IMR-90 (cell line): ENCODE measurements at regions not wholly inside any gene's neighbourhood (a gene's known extent, or its start where the extent isn't known, plus 50 kb on each side); places are given as distances from the start of the nearest gene placed in this dataset.
"Not testable (repeated sequence)": the region's sequence is repeated elsewhere in the genome, so short reads cannot be mapped to it uniquely, and the experiment has no call there.

Experiments
- ATAC-seq: fragments of 200-7000 bp; cut with Tn5 transposase; 2 replicates; pipeline ENCODE4 v1.9.1; 2020; ENCODE audit warnings: low read depth, mild to moderate bottlenecking, moderate library complexity
- BruUV-seq: library from RNA; stranded (reverse); fragments of 400-500 nt; replicated peaks from 2 replicates; lab custom pipeline; 2021; lab: Mats Ljungman, UMichigan
- CTCF ChIA-PET: fragments of 300-600 bp; formaldehyde crosslinking; extraction: SDS; loops from one replicate; lab custom pipeline; 2021; ENCODE audit warnings: antibody characterized with exemption; lab: Yijun Ruan, JAX
- POLR2A ChIA-PET: fragments of 300-600 bp; sonication (Branson Sonifier 250); formaldehyde crosslinking; loops from one replicate; lab custom pipeline; 2022; ENCODE audit warnings: antibody characterized with exemption; ENCODE audit not compliant: unreplicated experiment; lab: Charles Lee
- DNase-seq: peaks from one replicate; pipeline ENCODE4 v3.0.0; 2013
- H2AFZ ChIP-seq: replicated peaks from 2 replicates; pipeline ENCODE3; 2013; ENCODE audit warnings: low read length, mild to moderate bottlenecking; ENCODE audit not compliant: poor library complexity
- H2AK5ac ChIP-seq: 2 replicates; pipeline ENCODE4 v1.6.1; 2013; ENCODE audit warnings: low read depth, low read length, inconsistent platforms
- H2AK9ac ChIP-seq: replicated peaks from 2 replicates; pipeline ENCODE3; 2013; ENCODE audit warnings: mild to moderate bottlenecking, low read depth, low read length, moderate library complexity; ENCODE audit not compliant: poor library complexity
- H2BK120ac ChIP-seq: 2 replicates; pipeline ENCODE4 v1.6.1; 2013; ENCODE audit warnings: low read depth, low read length, inconsistent platforms
- H2BK15ac ChIP-seq: 3 replicates; pipeline ENCODE4 v1.6.1; 2013; ENCODE audit warnings: low read depth, low read length, inconsistent platforms
- H2BK20ac ChIP-seq: 2 replicates; pipeline ENCODE4 v1.6.1; 2013; ENCODE audit warnings: low read depth, mild to moderate bottlenecking, inconsistent platforms, low read length, moderate library complexity
- H2BK5ac ChIP-seq: 2 replicates; pipeline ENCODE4 v1.6.1; 2013; ENCODE audit warnings: mild to moderate bottlenecking, low read depth, low read length, inconsistent platforms; ENCODE audit not compliant: poor library complexity, severe bottlenecking
- H3K14ac ChIP-seq: replicated peaks from 2 replicates; pipeline ENCODE4 v1.6.1; 2013; ENCODE audit warnings: low read depth, low read length, inconsistent platforms
- H3K18ac ChIP-seq: 2 replicates; pipeline ENCODE4 v1.6.1; 2013; ENCODE audit warnings: low read depth, low read length, control low read depth
- H3K23ac ChIP-seq: 2 replicates; pipeline ENCODE4 v1.6.1; 2013; ENCODE audit warnings: low read depth, low read length, inconsistent platforms
- H3K27ac ChIP-seq: 2 replicates; pipeline ENCODE4 v1.5.1; 2013; ENCODE audit warnings: mild to moderate bottlenecking, control low read depth, low read length; ENCODE audit not compliant: insufficient read depth
- H3K27me3 ChIP-seq: 2 replicates; pipeline ENCODE4 v1.6.1; 2013; ENCODE audit warnings: low read length; ENCODE audit not compliant: control insufficient read depth, insufficient read depth
- H3K36me3 ChIP-seq: 2 replicates; pipeline ENCODE4 v1.6.1; 2013; ENCODE audit warnings: low read length, mixed read lengths; ENCODE audit not compliant: control insufficient read depth, insufficient read depth
- H3K4ac ChIP-seq: 2 replicates; pipeline ENCODE4 v1.6.1; 2013; ENCODE audit warnings: low read depth, low read length, inconsistent platforms
- H3K4me1 ChIP-seq: 2 replicates; pipeline ENCODE4 v1.6.1; 2013; ENCODE audit warnings: low read length, mixed read lengths; ENCODE audit not compliant: control insufficient read depth, insufficient read depth
- H3K4me2 ChIP-seq: 2 replicates; pipeline ENCODE4 v1.6.1; 2013; ENCODE audit warnings: low read depth, mild to moderate bottlenecking, control low read depth, low read length, moderate library complexity
- H3K4me3 ChIP-seq: 2 replicates; pipeline ENCODE4 v1.5.1; 2013; ENCODE audit warnings: low read depth, mild to moderate bottlenecking, control low read depth, low read length, moderate library complexity; ENCODE audit not compliant: insufficient read depth
- H3K56ac ChIP-seq: 2 replicates; pipeline ENCODE4 v1.6.1; 2013; ENCODE audit warnings: low read length, inconsistent platforms; ENCODE audit not compliant: insufficient read depth; ENCODE audit errors: extremely low read depth
- H3K79me1 ChIP-seq, 2 experiments: 2 replicates each; pipeline ENCODE4 v1.6.1; 2013; ENCODE audit warnings: low read length in 2 of 2, inconsistent platforms in 1 of 2, low read depth in 1 of 2
- H3K9ac ChIP-seq: 2 replicates; pipeline ENCODE4 v1.6.1; 2013; ENCODE audit warnings: low read depth, low read length, control low read depth
- H3K9me1 ChIP-seq: 2 replicates; pipeline ENCODE4 v1.6.1; 2013; ENCODE audit warnings: low read length, inconsistent platforms; ENCODE audit not compliant: insufficient read depth
- H3K9me3 ChIP-seq: 2 replicates; pipeline ENCODE4 v1.6.1; 2013; ENCODE audit warnings: low read length; ENCODE audit not compliant: control insufficient read depth, insufficient read depth
- H4K20me1 ChIP-seq: 2 replicates; pipeline ENCODE4 v1.6.1; 2013; ENCODE audit warnings: low read length, inconsistent platforms; ENCODE audit not compliant: insufficient read depth
- H4K5ac ChIP-seq: 2 replicates; pipeline ENCODE4 v1.6.1; 2013; ENCODE audit warnings: mild to moderate bottlenecking, low read depth, low read length, control low read depth
- H4K8ac ChIP-seq, 2 experiments: 2 replicates each; pipeline ENCODE4 v1.6.1; 2013; ENCODE audit warnings: low read depth in 2 of 2, low read length in 2 of 2, control low read depth in 1 of 2, inconsistent platforms in 1 of 2
- H4K91ac ChIP-seq: 2 replicates; pipeline ENCODE4 v1.6.1; 2013; ENCODE audit warnings: low read depth, low read length, inconsistent platforms; ENCODE audit not compliant: insufficient read depth
- WGBS, 2 experiments: methylation state at CpG; one replicate each; pipeline versions ENCODE4 v1.1.5 to v1.1.7; 2013; ENCODE audit warnings: missing lambda C conversion rate in 2 of 2; ENCODE audit not compliant: insufficient read length in 1 of 2; ENCODE audit errors: extremely low coverage in 2 of 2; 5-methylcytosine and 5-hydroxymethylcytosine counted together
- dilution Hi-C: fragments of 300-500 bp; cut with HindIII; formaldehyde crosslinking; loops from one replicate; pipeline ENCODE4 v1.14.3; 2018; ENCODE audit warnings: low sequenced_read_pairs; ENCODE audit not compliant: unreplicated experiment
- in situ Hi-C: fragments of 300-500 bp; cut with MboI; formaldehyde crosslinking; loops from 3 replicates; pipeline ENCODE4 v1.14.3; 2019; ENCODE audit warnings: low sequenced_read_pairs, inconsistent platforms, mixed read lengths
- intact Hi-C: fragments of 100-400 bp; cut with micrococcal nuclease; formaldehyde crosslinking; loops from 2 replicates; pipeline ENCODE4 v1.10.0; 2022

DNA sequence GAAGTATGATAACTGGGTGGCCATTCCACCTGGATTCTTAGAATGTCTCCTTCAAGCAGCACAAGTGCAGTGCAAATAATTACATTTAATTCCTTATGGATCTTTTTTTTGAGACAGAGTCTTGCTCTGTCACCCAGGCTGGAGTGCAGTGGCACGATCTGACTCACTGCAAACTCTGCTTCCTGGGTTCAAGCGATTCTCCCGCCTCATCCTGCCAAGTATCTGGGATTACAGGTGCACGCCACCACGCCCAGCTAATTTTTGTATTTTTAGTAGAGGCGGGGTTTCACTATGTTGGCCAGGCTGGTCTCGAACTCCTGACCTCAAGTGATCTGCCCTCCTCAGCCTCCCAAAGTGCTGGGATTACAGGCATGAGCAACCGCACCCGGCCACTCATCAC, 80.7 kb upstream of the ABHD2 start:
- H4K8ac ChIP-seq, POLR2A ChIA-PET, DNase-seq, H3K9me1 ChIP-seq, H2AK9ac ChIP-seq, H3K4me3 ChIP-seq, H3K56ac ChIP-seq, H3K36me3 ChIP-seq, H4K20me1 ChIP-seq, BruUV-seq, H3K4ac ChIP-seq, H3K18ac ChIP-seq, H3K79me1 ChIP-seq, H2BK5ac ChIP-seq, H2BK120ac ChIP-seq, ATAC-seq, H4K91ac ChIP-seq, H2AK5ac ChIP-seq, H3K23ac ChIP-seq, H3K4me2 ChIP-seq, H2BK20ac ChIP-seq, H3K9ac ChIP-seq, H3K4me1 ChIP-seq, H3K27me3 ChIP-seq, H2AFZ ChIP-seq, H3K14ac ChIP-seq, H3K27ac ChIP-seq, H3K9me3 ChIP-seq, H2BK15ac ChIP-seq, H4K5ac ChIP-seq, intact Hi-C loops: not testable (repeated sequence)
- CTCF ChIA-PET: interaction anchor here (1.7 kb wide), 1 partner anchor 103 kb away, joined by 6 read pairs; no protein-coding TSS in a partner anchor
- in situ Hi-C loops: loop anchor here (25.0 kb wide), 1 partner anchor 520 kb away; no protein-coding TSS in a partner anchor
- no CpG with 5 or more reads among the region's 9 CpGs for WGBS, 2 experiments
- dilution Hi-C loops: loop anchor here (25.0 kb wide), 1 partner anchor 95 kb away; the partner anchor contains the start of gene MFGE8
